IMR-90 (cell line): ENCODE measurements at regions not wholly inside any gene's neighbourhood (a gene's known extent, or its start where the extent isn't known, plus 50 kb on each side); places are given as distances from the start of the nearest gene placed in this dataset.

Source experiments
- ATAC-seq: fragments of 200-7000 bp; cut with Tn5 transposase; 2 replicates; pipeline ENCODE4 v1.9.1; 2020; ENCODE audit warnings: low read depth, mild to moderate bottlenecking, moderate library complexity
- BruUV-seq: library from RNA; stranded (reverse); fragments of 400-500 nt; replicated peaks from 2 replicates; lab custom pipeline; 2021; lab: Mats Ljungman, UMichigan
- CTCF ChIA-PET: fragments of 300-600 bp; formaldehyde crosslinking; extraction: SDS; loops from one replicate; lab custom pipeline; 2021; ENCODE audit warnings: antibody characterized with exemption; lab: Yijun Ruan, JAX
- POLR2A ChIA-PET: fragments of 300-600 bp; sonication (Branson Sonifier 250); formaldehyde crosslinking; loops from one replicate; lab custom pipeline; 2022; ENCODE audit warnings: antibody characterized with exemption; ENCODE audit not compliant: unreplicated experiment; lab: Charles Lee
- DNase-seq: peaks from one replicate; pipeline ENCODE4 v3.0.0; 2013
- H2AFZ ChIP-seq: replicated peaks from 2 replicates; pipeline ENCODE3; 2013; ENCODE audit warnings: low read length, mild to moderate bottlenecking; ENCODE audit not compliant: poor library complexity
- H2AK5ac ChIP-seq: 2 replicates; pipeline ENCODE4 v1.6.1; 2013; ENCODE audit warnings: low read depth, low read length, inconsistent platforms
- H2AK9ac ChIP-seq: replicated peaks from 2 replicates; pipeline ENCODE3; 2013; ENCODE audit warnings: mild to moderate bottlenecking, low read depth, low read length, moderate library complexity; ENCODE audit not compliant: poor library complexity
- H2BK120ac ChIP-seq: 2 replicates; pipeline ENCODE4 v1.6.1; 2013; ENCODE audit warnings: low read depth, low read length, inconsistent platforms
- H2BK15ac ChIP-seq: 3 replicates; pipeline ENCODE4 v1.6.1; 2013; ENCODE audit warnings: low read depth, low read length, inconsistent platforms
- H2BK20ac ChIP-seq: 2 replicates; pipeline ENCODE4 v1.6.1; 2013; ENCODE audit warnings: low read depth, mild to moderate bottlenecking, inconsistent platforms, low read length, moderate library complexity
- H2BK5ac ChIP-seq: 2 replicates; pipeline ENCODE4 v1.6.1; 2013; ENCODE audit warnings: mild to moderate bottlenecking, low read depth, low read length, inconsistent platforms; ENCODE audit not compliant: poor library complexity, severe bottlenecking
- H3K14ac ChIP-seq: replicated peaks from 2 replicates; pipeline ENCODE4 v1.6.1; 2013; ENCODE audit warnings: low read depth, low read length, inconsistent platforms
- H3K18ac ChIP-seq: 2 replicates; pipeline ENCODE4 v1.6.1; 2013; ENCODE audit warnings: low read depth, low read length, control low read depth
- H3K23ac ChIP-seq: 2 replicates; pipeline ENCODE4 v1.6.1; 2013; ENCODE audit warnings: low read depth, low read length, inconsistent platforms
- H3K27ac ChIP-seq: 2 replicates; pipeline ENCODE4 v1.5.1; 2013; ENCODE audit warnings: mild to moderate bottlenecking, control low read depth, low read length; ENCODE audit not compliant: insufficient read depth
- H3K27me3 ChIP-seq: 2 replicates; pipeline ENCODE4 v1.6.1; 2013; ENCODE audit warnings: low read length; ENCODE audit not compliant: control insufficient read depth, insufficient read depth
- H3K36me3 ChIP-seq: 2 replicates; pipeline ENCODE4 v1.6.1; 2013; ENCODE audit warnings: low read length, mixed read lengths; ENCODE audit not compliant: control insufficient read depth, insufficient read depth
- H3K4ac ChIP-seq: 2 replicates; pipeline ENCODE4 v1.6.1; 2013; ENCODE audit warnings: low read depth, low read length, inconsistent platforms
- H3K4me1 ChIP-seq: 2 replicates; pipeline ENCODE4 v1.6.1; 2013; ENCODE audit warnings: low read length, mixed read lengths; ENCODE audit not compliant: control insufficient read depth, insufficient read depth
- H3K4me2 ChIP-seq: 2 replicates; pipeline ENCODE4 v1.6.1; 2013; ENCODE audit warnings: low read depth, mild to moderate bottlenecking, control low read depth, low read length, moderate library complexity
- H3K4me3 ChIP-seq: 2 replicates; pipeline ENCODE4 v1.5.1; 2013; ENCODE audit warnings: low read depth, mild to moderate bottlenecking, control low read depth, low read length, moderate library complexity; ENCODE audit not compliant: insufficient read depth
- H3K56ac ChIP-seq: 2 replicates; pipeline ENCODE4 v1.6.1; 2013; ENCODE audit warnings: low read length, inconsistent platforms; ENCODE audit not compliant: insufficient read depth; ENCODE audit errors: extremely low read depth
- H3K79me1 ChIP-seq, 2 experiments: 2 replicates each; pipeline ENCODE4 v1.6.1; 2013; ENCODE audit warnings: low read length in 2 of 2, inconsistent platforms in 1 of 2, low read depth in 1 of 2
- H3K9ac ChIP-seq: 2 replicates; pipeline ENCODE4 v1.6.1; 2013; ENCODE audit warnings: low read depth, low read length, control low read depth
- H3K9me1 ChIP-seq: 2 replicates; pipeline ENCODE4 v1.6.1; 2013; ENCODE audit warnings: low read length, inconsistent platforms; ENCODE audit not compliant: insufficient read depth
- H3K9me3 ChIP-seq: 2 replicates; pipeline ENCODE4 v1.6.1; 2013; ENCODE audit warnings: low read length; ENCODE audit not compliant: control insufficient read depth, insufficient read depth
- H4K20me1 ChIP-seq: 2 replicates; pipeline ENCODE4 v1.6.1; 2013; ENCODE audit warnings: low read length, inconsistent platforms; ENCODE audit not compliant: insufficient read depth
- H4K5ac ChIP-seq: 2 replicates; pipeline ENCODE4 v1.6.1; 2013; ENCODE audit warnings: mild to moderate bottlenecking, low read depth, low read length, control low read depth
- H4K8ac ChIP-seq, 2 experiments: 2 replicates each; pipeline ENCODE4 v1.6.1; 2013; ENCODE audit warnings: low read depth in 2 of 2, low read length in 2 of 2, control low read depth in 1 of 2, inconsistent platforms in 1 of 2
- H4K91ac ChIP-seq: 2 replicates; pipeline ENCODE4 v1.6.1; 2013; ENCODE audit warnings: low read depth, low read length, inconsistent platforms; ENCODE audit not compliant: insufficient read depth
- BHLHE40 ChIP-seq: fragments of 150-350 bp; IDR thresholded peaks from 2 replicates; pipeline ENCODE4 v1.6.1; 2016; ENCODE audit warnings: mild to moderate bottlenecking, low read depth, low read length
- CEBPB ChIP-seq: IDR thresholded peaks from 2 replicates; pipeline ENCODE4 v1.6.1; 2012; ENCODE audit warnings: low read depth, low read length, improper control_type of control experiment
- CHD1 ChIP-seq: IDR thresholded peaks from 2 replicates; pipeline ENCODE4 v1.6.1; 2012; ENCODE audit warnings: low read depth, low read length, improper control_type of control experiment
- CTCF ChIP-seq: conservative IDR thresholded peaks from 2 replicates; pipeline ENCODE4 v1.5.1; 2012; ENCODE audit warnings: mild to moderate bottlenecking, low read depth, low read length, improper control_type of control experiment
- ELK1 ChIP-seq: fragments of 150-350 bp; IDR thresholded peaks from 2 replicates; pipeline ENCODE4 v1.6.1; 2016; ENCODE audit warnings: low read depth, mild to moderate bottlenecking, low read length, moderate library complexity, borderline replicate concordance
- FOS ChIP-seq: fragments of 150-350 bp; IDR thresholded peaks from 2 replicates; pipeline ENCODE4 v1.6.1; 2016; ENCODE audit warnings: low read depth, low read length
- MAFK ChIP-seq: IDR thresholded peaks from 2 replicates; pipeline ENCODE4 v1.6.1; 2012; ENCODE audit warnings: low read depth, low read length, improper control_type of control experiment
- MAZ ChIP-seq: IDR thresholded peaks from 2 replicates; pipeline ENCODE4 v1.6.1; 2012; ENCODE audit warnings: low read depth, mild to moderate bottlenecking, low read length, improper control_type of control experiment, moderate library complexity, borderline replicate concordance
- MXI1 ChIP-seq: IDR thresholded peaks from 2 replicates; pipeline ENCODE4 v1.6.1; 2012; ENCODE audit warnings: low read depth, mild to moderate bottlenecking, low read length, moderate library complexity, borderline replicate concordance
- NFE2L2 ChIP-seq: fragments of 150-350 bp; IDR thresholded peaks from 2 replicates; pipeline ENCODE4 v1.6.1; 2016; ENCODE audit warnings: low read depth, mild to moderate bottlenecking, low read length
- POLR2A ChIP-seq: IDR thresholded peaks from 2 replicates; pipeline ENCODE4 v1.6.1; 2012; ENCODE audit warnings: mild to moderate bottlenecking, low read depth, low read length
- RAD21 ChIP-seq: IDR thresholded peaks from 2 replicates; pipeline ENCODE4 v1.6.1; 2012; ENCODE audit warnings: low read length, improper control_type of control experiment
- RCOR1 ChIP-seq: IDR thresholded peaks from 2 replicates; pipeline ENCODE4 v1.6.1; 2012; ENCODE audit warnings: mild to moderate bottlenecking, low read length, improper control_type of control experiment; ENCODE audit not compliant: insufficient replicate concordance
- RFX5 ChIP-seq: IDR thresholded peaks from 2 replicates; pipeline ENCODE4 v1.8.0; 2012; ENCODE audit warnings: low read depth, mild to moderate bottlenecking, low read length, moderate library complexity
- SMC3 ChIP-seq: fragments of 150-350 bp; IDR thresholded peaks from 2 replicates; pipeline ENCODE4 v1.6.1; 2016; ENCODE audit warnings: low read depth, mild to moderate bottlenecking, antibody characterized with exemption, low read length, moderate library complexity
- WGBS, 2 experiments: methylation state at CpG; one replicate each; pipeline versions ENCODE4 v1.1.5 to v1.1.7; 2013; ENCODE audit warnings: missing lambda C conversion rate in 2 of 2; ENCODE audit not compliant: insufficient read length in 1 of 2; ENCODE audit errors: extremely low coverage in 2 of 2; 5-methylcytosine and 5-hydroxymethylcytosine counted together
- dilution Hi-C: fragments of 300-500 bp; cut with HindIII; formaldehyde crosslinking; loops from one replicate; pipeline ENCODE4 v1.14.3; 2018; ENCODE audit warnings: low sequenced_read_pairs; ENCODE audit not compliant: unreplicated experiment
- in situ Hi-C: fragments of 300-500 bp; cut with MboI; formaldehyde crosslinking; loops from 3 replicates; pipeline ENCODE4 v1.14.3; 2019; ENCODE audit warnings: low sequenced_read_pairs, inconsistent platforms, mixed read lengths
- intact Hi-C: fragments of 100-400 bp; cut with micrococcal nuclease; formaldehyde crosslinking; loops from 2 replicates; pipeline ENCODE4 v1.10.0; 2022

GRCh38 chr17:68676856-68677255 lies 75.7 kb upstream of the FAM20A start:
- Histone ChIP-seq H4K8ac (no peak overlapping the region), H3K9ac (no peak overlapping the region), H3K18ac (no peak overlapping the region), H4K20me1 (no peaks in the 10 kb centered on the region), H3K9me3 (no peaks in the 10 kb centered on the region), H3K4me1 (no peaks in the 10 kb centered on the region), H2BK120ac (no peak overlapping the region), H3K56ac (no peak overlapping the region), H4K91ac (no peak overlapping the region), H3K14ac (no peak overlapping the region), H3K4me3 (no peak overlapping the region), H3K27ac (no peak overlapping the region), H2AFZ (no peak overlapping the region), H4K5ac (no peak overlapping the region), H3K79me1 (no peaks in the 10 kb centered on the region), H2BK15ac (no peak overlapping the region), H3K36me3 (no peaks in the 10 kb centered on the region), H2BK20ac (no peak overlapping the region), H3K27me3 (no peaks in the 10 kb centered on the region; the same call in 1 of the 2 replicates), H3K23ac (no peak overlapping the region), H2AK5ac (no peak overlapping the region), H3K4ac (no peak overlapping the region), H2AK9ac (no peak overlapping the region), H3K9me1 (no peaks in the 10 kb centered on the region), H2BK5ac (no peak overlapping the region), H3K4me2 (no peak overlapping the region)
- POLR2A ChIA-PET, result no interaction called here
- DNase-seq (no peak), ATAC-seq (no peak)
- in situ Hi-C loops, result no loop called here
- no TSS peak for BruUV-seq
- dilution Hi-C loops, result no loop called here
- WGBS, 2 experiments, result no CpG with 5 or more reads among the region's 8 CpGs
- no peak for TF ChIP-seq MAFK
- no peak for TF ChIP-seq ELK1
- no peak for TF ChIP-seq RFX5
- TF ChIP-seq BHLHE40, result no peak
- no peak for TF ChIP-seq RCOR1
- TF ChIP-seq SMC3, result no peak
- TF ChIP-seq FOS, result no peak
- no peak for TF ChIP-seq RAD21
- no peak for TF ChIP-seq CHD1
- TF ChIP-seq MXI1, result no peak
- no peak for TF ChIP-seq CTCF
- TF ChIP-seq MAZ, result no peak
- no peak for TF ChIP-seq NFE2L2
- TF ChIP-seq POLR2A, result no peak
- no peak for TF ChIP-seq CEBPB
- CTCF ChIA-PET, result no interaction called here
- intact Hi-C loops, result no loop called here
